B cell (primary cell): ENCODE measurements at regions not wholly inside any gene's neighbourhood (a gene's known extent, or its start where the extent isn't known, plus 50 kb on each side); places are given as distances from the start of the nearest gene placed in this dataset.

ENCODE experiments used
- CTCF ChIP-seq: fragments of 200-600 bp; IDR thresholded peaks from one replicate; pipeline ENCODE4 v1.8.0; 2022; ENCODE audit warnings: antibody characterized with exemption, mild to moderate bottlenecking
- EZH2 ChIP-seq: IDR thresholded peaks from 2 replicates; pipeline ENCODE4 v1.6.1; 2012; ENCODE audit warnings: borderline replicate concordance, low read depth, mild to moderate bottlenecking, moderate library complexity, low read length; ENCODE audit not compliant: insufficient read depth, poor library complexity, severe bottlenecking

- TF ChIP-seq CTCF: no peak
- TF ChIP-seq EZH2: no peak
Observed at GRCh38 chr4:100063355-100063754, 113.3 kb upstream of the H2AZ1 start.
